NCI-H1092 (cell line): ENCODE measurements at regions not wholly inside any gene's neighbourhood (a gene's known extent, or its start where the extent isn't known, plus 50 kb on each side); places are given as distances from the start of the nearest gene placed in this dataset.

ENCODE experiments used
- DNase-seq: peaks from one replicate; lab custom pipeline; 2025; lab: John Stamatoyannopoulos, UW

DNA sequence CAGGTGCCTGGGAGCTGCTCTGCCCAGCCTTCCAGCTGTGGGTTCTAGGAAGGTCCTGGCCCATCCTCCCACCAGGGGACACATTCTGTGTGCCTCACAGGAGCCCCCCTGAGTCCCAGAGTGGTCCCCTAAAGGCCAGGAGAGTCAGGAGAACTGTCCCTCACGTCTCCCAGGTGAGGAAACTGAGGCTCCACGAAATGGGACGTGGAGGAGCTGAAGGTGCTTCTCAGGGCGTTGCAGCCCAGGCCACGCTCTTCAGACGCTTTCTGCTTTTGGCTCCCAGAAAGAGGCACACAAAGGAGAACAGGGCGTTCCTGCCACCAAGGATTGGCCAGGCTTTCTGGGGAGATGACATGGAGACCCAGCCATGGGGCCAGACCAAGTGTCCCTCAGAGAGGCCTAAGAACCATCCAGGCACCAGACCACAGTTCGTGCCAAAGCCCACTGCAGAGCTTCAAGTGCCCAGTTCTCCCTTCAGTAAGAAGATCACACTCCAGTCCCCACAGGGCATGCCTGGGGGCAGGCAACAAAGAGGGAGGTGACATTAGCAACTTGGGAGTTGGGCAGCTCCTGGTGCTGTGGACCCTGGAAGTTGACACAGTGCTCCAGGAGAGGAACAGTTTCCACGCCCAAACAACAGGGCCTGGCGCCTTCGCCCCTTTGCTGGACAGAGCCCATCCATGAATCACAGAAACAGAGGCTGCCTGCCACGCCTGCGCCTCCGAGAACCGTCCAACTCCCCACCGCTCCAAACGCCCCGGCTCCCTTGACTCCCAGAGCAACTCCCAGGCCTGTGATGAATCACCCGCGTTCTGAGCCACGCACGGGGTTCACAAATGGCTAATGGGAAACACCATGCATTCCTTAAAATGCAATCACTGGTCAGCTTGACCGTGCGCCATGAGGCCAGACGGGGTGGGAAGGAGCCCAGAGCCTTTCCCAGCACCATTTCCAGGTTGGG is 589.2 kb downstream of the BRD1 start:
- no peak for DNase-seq

DNA sequence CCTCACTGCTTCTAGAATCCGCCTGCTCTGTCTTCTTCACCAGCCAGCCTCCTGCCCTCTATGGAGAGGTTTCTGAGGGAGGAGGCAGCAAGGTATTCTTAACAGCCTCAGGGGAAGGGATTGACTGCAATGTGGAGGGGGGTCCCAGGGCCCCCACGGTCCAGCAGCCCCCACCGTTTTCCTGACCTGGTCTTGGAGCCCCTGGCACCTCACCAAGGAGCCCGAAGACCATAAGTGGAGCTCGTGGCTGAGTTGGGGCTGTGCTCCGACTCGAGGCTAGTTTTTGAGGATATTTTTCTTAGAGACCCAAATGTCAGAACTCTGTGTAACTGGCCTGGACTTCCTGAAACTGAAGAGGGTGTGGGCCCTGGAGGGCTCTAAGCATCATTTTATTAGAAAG is 590.0 kb downstream of the BRD1 start:
- no peak for DNase-seq

DNA sequence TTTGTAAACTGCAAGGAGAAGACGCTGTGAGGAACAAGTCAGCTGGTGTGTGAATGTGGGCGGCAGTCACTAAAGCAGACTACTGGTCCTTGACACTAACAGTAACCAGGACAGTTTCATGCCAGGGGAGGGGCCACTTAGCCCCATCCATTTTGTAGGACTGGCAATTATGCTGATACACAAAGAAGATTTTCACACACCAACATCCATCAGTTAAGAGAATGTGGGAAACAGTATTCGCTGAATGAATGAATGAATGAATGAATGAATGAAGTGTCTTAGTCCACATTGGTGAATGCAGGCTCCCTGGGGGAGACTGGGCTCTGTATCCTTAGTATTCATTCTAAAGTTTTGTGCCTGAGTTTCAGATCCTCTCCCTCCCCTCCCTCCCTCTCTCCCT is 590.4 kb downstream of the BRD1 start:
- DNase-seq, result no peak

DNA sequence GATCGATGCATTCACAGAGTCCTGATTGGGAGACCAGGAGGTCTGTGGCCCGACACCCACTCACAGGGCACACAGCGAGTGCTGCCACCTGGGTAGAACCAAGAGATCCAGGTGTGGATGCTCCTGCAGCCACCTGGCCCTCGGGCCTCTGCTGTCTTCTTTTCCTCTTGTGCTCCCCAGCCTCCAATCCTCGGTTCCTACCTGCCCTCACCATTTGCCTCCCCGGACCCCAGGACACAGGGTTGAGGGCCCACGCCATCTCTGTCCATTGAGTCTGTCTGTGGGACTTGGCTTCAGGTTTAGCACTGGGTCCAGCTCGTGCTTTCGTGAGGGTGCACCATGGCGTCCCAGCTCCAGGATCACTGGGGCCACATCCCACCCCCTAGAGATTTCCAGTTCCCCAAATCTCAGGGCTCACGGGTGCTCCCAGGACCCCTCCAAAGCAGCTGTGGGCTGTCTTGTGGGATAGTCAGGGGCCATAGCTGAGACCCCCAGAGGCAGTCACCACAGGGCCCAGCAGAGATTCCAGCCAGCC is 591.1 kb downstream of the BRD1 start:
- no peak for DNase-seq

DNA sequence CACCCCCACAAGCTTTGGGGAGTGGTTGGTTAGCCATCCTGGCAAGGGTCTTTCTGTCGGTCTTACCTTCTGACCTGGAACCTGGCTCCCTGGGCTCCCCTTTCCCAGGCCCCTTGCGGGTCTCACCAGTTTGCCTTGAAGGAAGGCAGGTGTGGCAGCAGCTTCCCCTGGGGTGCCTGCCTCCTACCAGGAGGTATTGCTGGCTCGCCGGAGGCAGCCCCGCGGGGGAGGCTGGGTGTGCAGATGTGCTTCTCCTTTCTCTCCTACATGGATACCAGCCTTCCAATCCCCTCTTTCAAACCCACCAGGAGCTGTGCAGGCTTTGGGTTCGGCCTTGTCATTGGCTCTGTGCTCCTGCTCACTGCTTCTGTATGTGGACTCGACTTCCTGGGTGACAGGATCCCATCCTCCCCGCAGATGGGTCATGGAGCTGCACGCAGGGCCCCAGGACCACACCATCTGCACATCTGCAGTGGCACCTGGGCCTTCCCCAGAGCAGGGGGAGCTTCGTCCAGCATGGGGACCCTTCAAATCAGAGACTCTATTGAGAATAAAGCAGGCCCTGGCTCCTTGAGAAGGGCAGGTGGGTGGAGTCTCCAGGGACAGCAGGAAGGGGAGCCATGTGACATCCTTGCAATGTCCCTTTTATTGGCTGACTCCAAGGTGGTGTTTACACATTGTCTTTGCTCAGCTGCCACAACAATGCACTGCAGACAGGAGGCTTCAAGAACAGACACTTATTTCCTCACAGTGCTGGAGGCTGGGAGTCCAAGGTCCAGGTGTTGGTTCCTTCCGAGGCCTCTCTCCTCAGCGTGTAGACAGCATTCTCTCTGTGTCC is 592.0 kb downstream of the BRD1 start:
- DNase-seq, result peak; percentile 9

DNA sequence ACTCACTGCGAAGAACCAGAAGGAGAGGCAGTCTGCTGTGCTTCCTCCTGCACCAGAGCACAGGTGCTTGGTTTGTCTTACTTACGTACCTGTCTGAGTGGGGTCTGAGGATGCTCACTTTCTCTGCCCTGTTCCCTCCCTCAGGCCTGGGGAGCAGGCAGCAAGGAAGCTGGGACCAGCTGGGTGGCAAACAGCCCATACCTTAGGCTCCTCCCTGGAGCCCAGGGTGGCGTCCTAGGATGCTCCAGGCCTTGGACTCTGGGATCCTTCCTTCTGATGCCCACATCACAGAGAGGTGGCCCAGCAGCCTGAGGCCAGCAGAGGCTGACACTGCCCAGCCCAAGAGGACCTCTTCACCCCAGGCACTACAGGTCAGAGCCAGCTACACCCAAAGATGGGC is 593.2 kb downstream of the BRD1 start:
- no peak for DNase-seq

DNA sequence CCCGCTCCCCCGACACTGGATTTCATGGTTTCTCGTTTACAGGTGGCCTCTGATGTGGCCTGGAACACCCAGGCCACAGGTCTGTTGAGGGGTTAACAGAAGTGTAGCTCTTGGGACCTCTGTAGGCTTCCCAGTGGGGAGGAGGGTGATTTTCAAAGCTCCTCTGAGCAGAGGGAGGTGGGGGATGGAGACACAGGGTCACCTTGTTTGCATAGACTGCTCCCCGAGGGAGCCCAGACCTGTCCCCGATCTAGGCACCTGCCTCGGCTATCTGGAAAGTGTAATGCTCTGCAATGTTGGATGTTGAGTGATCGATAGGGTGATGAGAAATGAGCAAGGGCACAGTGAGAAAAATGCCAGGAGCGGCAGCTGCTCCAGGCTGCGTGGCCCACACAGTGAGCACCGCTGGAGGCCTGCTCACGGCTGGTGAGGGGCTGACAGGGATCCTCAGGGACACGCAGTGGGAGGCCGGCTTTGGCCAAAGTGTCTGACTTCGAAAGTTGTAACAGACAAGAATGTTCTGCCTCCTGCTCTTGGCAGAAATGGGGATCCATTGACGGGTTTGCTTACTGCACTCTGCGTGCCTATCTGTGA is 594.1 kb downstream of the BRD1 start:
- DNase-seq, result no peak

DNA sequence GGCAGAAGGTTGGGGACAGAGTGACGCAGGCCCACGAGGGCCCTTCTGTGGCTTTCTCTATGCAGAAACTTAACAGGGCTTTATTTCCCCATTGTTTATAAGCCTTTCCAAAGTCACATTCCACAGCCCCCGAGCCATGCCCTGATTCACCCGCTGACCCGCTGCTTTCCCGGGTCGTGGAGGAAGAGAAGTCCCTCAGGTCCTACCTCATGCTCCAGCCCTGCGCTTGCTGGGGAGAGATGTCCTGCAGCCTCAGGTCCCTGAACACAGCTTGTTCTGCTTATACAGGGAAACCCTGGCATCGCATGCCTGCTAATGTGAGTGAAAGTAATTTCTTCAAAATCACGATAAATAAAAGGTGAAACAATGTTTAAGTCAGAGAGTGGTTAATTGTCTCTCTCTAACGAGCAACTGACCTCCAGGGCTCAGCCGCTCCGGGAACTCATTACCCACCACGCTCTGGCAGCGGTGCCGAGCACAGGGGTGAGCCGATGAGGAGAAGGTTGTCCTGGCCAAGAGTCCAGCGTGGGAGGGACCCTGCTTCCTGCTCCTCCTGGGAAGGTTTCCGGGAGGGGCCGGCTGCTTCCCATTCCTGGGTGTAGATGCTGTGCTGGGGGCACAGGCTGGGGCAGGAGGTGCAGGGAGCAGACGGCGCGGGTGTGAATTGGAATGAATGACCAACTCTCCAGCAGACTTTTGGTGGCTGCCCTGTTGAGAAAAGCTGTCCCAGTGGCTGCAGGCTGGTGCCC is 595.2 kb downstream of the BRD1 start:
- DNase-seq, result no peak

DNA sequence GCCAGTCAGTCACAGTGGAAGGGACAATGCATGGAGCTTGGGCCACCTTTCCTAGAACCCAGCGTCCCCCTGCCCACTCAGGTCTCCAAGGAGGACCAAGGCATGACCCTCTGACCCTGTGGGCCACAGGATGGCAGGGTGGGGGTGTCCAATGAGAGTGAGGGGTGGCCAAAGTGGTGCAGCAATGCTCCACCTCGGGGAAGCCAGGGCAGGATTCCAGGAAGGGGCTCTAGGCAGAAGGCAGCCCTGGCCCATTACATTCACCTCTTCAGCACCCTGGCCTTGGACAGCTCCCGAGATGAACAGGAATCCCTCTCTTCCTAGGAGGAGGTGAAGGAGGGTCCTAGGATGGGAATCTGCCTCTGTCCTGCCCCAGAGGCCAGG is 597.5 kb downstream of the BRD1 start:
- no peak for DNase-seq

DNA sequence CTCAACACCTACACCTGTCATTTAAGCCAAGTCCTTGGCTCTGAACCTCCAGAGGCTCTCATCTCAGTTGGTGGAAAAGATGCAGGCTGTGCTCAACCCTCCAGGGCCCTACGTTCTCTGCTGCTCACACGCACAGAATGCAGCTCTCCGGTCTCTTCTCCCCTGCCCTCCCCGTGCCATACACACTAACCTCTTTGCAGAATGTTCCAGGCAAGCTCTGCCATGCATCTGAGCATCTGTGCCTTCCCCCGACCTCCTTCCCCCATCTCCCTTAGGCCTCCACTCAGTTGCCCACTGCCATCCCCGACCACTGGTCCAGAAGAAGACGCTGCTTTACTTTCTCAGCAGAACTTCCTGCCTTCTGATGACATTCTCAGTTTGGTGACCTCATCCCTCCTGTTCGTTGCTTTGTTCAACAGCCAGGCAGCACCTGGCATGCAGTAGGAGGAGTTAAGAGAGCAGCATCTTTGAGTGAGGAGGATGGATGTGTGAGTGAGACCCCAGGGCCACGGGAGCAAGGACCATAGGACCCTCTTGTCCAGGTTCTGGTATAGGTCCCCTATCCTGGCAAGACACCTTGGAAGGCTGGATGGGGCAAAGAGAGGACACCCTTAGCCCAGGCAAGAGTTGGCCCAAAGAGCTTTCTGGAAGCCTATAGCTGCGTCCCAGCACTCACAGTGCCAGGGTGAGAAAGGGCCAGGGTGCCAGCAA is 598.0 kb downstream of the BRD1 start:
- no peak for DNase-seq

DNA sequence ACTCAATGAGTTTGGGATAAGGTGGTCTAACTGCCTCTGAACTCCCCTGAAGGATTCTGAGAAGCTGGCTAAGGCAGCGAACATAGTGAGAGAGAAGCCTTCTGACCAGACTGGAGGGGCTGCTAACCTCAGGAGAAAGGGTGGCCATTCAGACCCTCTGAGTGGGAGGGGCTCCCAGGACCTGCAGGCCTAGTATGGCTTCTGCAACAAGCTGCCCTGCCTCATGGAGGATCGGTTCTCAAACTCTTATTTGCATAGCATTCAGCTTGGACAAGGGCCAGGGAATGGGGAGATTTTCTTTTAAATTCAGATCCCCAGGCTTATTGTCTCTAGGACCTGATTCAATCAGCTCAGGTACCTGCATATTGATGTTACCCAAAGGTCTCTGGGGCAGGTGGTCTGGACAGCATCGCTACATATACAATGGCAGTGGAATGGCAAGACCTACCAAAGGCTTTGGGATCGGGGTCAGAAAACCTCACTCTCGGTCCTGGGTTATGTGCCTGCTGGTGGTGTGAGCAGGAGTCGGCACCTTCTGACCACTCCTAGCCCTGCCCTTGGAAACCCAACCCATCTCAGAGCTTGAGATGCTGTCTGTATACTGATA is 599.1 kb downstream of the BRD1 start:
- no peak for DNase-seq

DNA sequence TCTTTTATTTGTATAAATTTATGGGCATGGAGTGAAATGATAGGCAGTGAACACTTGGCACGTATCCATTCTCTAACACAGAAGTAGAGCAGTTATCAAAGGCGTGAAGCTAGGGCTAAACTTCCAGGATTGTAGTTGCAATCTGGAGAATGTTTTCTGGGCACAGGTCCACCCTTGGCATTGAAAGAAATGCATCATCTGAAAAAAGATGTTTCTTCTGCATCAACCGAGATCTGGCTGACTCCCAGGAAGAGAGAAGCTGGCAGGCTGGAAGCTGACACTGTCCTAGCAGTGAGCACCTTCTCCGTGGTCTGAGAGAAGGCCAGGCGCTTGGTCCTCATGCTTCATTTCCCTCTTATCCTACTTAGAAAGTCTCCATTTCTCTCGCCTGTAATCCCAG is 600.0 kb downstream of the BRD1 start:
- no peak for DNase-seq

DNA sequence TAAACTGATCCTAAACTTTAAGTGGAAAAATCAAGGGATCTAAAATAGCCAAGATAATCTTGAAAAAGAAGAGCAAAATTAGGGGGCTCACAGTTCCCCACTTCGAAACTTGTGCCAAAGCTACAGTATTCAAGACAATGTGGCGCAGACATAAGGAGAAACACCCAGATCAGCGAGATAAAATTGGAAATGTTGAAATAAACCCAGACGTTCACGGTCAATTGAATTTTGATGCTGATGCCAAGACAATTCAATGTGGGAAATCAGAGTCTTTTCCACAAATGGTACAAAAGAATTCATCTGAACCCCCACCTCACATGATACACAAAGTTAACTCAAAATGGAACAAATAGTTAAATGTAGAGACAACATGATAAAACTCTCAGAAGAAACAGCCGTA is 601.6 kb downstream of the BRD1 start:
- no peak for DNase-seq

DNA sequence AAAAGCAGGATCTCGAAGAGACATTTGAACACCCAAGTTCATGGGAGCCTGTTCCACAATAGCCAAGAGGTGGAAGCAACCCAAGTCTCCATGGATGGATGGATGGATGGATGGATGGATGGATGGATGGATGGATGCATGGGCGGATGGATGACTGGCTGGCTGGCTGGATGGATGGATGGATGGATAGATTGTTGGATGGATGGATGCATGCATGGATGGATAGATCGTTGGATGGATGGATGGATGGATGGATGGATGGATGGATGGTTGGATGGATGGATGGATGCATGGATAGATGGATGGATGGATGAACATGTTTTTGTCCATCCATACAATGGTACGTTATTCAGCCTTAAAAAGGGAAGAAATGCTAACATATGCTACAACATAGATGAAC is 603.4 kb downstream of the BRD1 start:
- no peak for DNase-seq

DNA sequence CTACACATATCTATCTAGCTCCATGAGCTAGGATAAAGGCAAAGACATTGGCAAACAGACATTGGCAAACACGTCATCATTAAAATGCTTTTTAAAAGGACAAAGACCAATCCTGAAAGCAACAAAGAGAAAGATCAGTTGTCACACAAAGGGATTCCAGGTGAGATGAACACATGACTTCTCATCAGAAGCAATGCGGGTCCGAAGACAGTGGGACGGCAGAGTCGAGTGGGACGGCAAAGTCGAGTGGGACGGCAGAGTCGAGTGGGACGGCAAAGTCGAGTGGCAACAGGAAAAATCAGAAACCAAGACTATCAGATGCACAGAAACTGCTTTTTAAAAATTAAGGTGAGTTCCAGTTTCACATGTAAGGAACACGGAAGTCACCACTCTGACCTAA is 609.5 kb downstream of the BRD1 start:
- no peak for DNase-seq

DNA sequence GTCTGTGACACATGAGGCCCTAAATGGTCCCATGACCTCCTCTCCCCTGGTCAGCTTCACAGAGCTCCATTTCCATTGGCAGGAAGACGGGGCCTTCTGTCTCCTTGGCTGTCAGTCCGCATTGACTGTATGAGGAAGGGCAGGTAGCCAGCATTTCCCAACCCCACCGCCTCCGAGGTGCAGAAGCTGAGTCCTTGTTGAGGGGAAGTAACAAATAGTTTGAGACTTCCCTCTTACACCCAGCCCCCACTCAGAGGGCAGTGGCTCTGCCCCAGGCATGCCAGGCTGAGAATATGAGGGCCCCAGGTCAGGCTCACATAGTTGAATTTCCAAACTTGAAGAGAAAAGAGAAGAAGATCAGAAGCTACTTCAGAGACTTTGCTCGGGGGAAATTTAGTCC is 611.1 kb downstream of the BRD1 start:
- no peak for DNase-seq

DNA sequence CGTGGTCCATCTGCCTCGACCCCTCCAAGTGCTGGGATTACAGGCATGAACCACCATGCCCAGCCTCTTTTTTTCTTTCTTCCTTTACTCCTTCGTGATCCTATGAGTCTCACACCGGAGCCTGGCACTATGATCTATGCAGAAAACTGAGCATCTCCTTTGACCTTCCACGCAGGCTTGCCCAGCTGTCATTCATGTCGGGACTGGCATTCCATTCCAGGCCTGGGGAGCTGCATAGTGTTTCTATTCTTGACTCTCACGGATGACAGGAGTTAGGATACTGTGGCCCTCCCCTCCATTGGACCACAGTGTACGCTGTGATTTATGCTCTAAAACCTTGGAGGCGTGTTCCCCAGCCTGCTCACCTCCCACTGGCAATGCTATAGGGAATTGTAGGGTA is 611.8 kb downstream of the BRD1 start:
- DNase-seq, result no peak

DNA sequence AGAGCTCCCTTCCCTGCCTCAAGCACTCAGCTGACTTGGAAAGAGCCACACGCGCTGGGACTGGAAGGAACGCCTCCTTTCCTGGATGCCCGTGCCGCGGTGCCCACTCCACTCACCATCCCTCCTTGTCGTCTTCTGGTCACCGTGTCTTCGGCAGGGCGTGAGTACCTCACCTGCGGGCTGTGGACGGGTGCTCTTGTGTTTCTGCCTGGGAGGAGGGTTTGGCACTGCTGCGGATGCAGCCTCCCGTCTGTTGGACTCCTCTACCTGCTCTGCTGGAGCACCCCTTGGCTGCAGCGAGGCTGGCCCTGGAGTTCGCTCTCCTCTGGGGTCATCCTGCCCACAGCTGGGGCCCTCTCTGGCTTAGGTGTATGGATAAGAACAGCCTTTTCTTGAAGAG is 612.7 kb downstream of the BRD1 start:
- DNase-seq, result no peak

DNA sequence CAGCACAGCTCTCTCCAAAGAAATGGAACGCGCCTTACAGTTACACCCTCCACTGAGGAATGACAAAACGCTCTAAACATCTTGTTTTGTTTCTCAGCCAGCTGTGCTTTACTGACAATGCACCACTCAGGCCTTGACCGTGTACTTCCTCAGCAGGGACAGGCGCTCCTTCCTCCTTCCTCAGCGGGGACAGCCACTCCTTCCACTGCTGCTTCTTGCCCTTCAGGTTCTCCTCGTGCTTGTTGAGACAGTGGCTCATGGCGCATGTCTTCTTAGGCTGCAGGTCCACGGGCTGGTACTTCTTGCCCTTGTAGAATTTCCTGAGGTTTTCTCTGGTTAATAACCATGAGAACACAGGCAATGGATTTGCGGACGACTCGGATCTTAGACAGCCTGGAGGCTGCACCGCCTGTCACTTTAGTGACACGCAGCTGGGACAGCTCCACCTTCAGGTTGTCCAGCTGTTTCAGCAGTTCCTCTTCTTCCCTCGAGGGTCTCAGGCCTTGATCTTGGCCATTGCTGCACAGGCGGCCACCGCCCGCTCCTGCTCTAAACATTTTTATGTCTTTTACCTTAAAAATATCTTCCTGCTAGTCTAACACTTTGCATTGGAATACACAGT is 613.8 kb downstream of the BRD1 start:
- DNase-seq, result no peak

DNA sequence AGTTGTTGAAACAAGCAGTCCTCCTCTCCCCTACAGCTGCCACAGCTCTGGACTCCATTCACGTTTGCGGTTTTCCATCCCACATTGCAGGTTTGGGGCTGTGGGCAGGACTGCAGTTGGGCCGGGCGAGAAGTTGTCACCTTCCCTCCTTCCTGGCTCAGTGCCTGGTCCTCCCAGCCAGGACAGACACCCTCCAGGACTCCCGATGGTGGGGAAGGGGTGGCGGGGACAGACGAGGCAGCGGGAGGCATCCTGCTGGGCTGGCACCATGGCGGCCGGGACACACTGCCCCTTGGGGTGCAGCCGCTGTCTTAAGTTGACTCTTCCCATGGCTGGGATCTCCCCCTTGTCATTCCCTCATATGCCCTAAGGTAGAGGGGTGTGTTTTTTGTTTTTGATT is 615.2 kb downstream of the BRD1 start:
- no peak for DNase-seq
